Lung microvascular endothelial cell (primary cell): ENCODE measurements at regions not wholly inside any gene's neighbourhood (a gene's known extent, or its start where the extent isn't known, plus 50 kb on each side); places are given as distances from the start of the nearest gene placed in this dataset.

ENCODE experiments used
- DNase-seq, 2 donors: peaks; one replicate each; pipeline versions ENCODE4 v3.0.0 to v3.0.0-alpha.2; 2010; ENCODE audit warnings: low read depth in 2 of 2

GRCh38 chr12:19572920-19573558 lies 133.7 kb downstream of the AEBP2 start:
- DNase-seq: peak; percentile 85 to 89

- no peak for DNase-seq
Observed at GRCh38 chr12:19573866-19574265, 134.6 kb downstream of the AEBP2 start.

GRCh38 chr12:19574601-19575000 lies 135.3 kb downstream of the AEBP2 start:
- peak; percentile 22 to 59 for DNase-seq

- peak; percentile 100 for DNase-seq
Observed at GRCh38 chr12:19575337-19576243, 136.3 kb downstream of the AEBP2 start.

GRCh38 chr12:19576506-19577280 lies 137.4 kb downstream of the AEBP2 start:
- DNase-seq: peak; percentile 27 to 73

GRCh38 chr12:19577281-19577530 lies 137.9 kb downstream of the AEBP2 start:
- peak; percentile 29 to 91 for DNase-seq

- DNase-seq: no peak
Observed at GRCh38 chr12:19584732-19585131, 145.4 kb downstream of the AEBP2 start.

- no peak for DNase-seq
Observed at GRCh38 chr12:19588951-19589350, 149.7 kb downstream of the AEBP2 start.

- DNase-seq: no peak
Observed at GRCh38 chr12:19591951-19592350, 152.7 kb downstream of the AEBP2 start.

- DNase-seq: no peak
Observed at GRCh38 chr12:19596434-19597166, 157.3 kb downstream of the AEBP2 start.

GRCh38 chr12:19597167-19598026 lies 158.1 kb downstream of the AEBP2 start:
- no peak for DNase-seq

- DNase-seq: peak in 1 of 2 donors; percentile 68
Observed at GRCh38 chr12:19605720-19606119, 166.4 kb downstream of the AEBP2 start.

- DNase-seq: peak in 1 of 2 donors; percentile 24
Observed at GRCh38 chr12:19608039-19608438, 168.7 kb downstream of the AEBP2 start.

- DNase-seq: peak; percentile 30 to 70
Observed at GRCh38 chr12:19613051-19613535, 173.8 kb downstream of the AEBP2 start.

- no peak for DNase-seq
Observed at GRCh38 chr12:19614601-19615383, 175.5 kb downstream of the AEBP2 start.

- no peak for DNase-seq
Observed at GRCh38 chr12:19615384-19615725, 176.1 kb downstream of the AEBP2 start.

- no peak for DNase-seq
Observed at GRCh38 chr12:19616781-19617180, 177.5 kb downstream of the AEBP2 start.

GRCh38 chr12:19620222-19620621 lies 180.9 kb downstream of the AEBP2 start:
- peak; percentile 87 to 92 for DNase-seq

GRCh38 chr12:19623751-19624399 lies 184.6 kb downstream of the AEBP2 start:
- no peak for DNase-seq
